PC-9 (cell line): ENCODE measurements at regions not wholly inside any gene's neighbourhood (a gene's known extent, or its start where the extent isn't known, plus 50 kb on each side); places are given as distances from the start of the nearest gene placed in this dataset.

ENCODE experiments used
- EZH2 ChIP-seq: fragments of 200-600 bp; sonication (generic); IDR thresholded peaks from 2 replicates; pipeline ENCODE4 v1.8.0; 2017; ENCODE audit warnings: antibody characterized with exemption, low read depth
- TF ChIP-seq, protein P1 (sequence below): fragments of 200-600 bp; sonication (generic); conservative IDR thresholded peaks from 2 replicates; pipeline ENCODE4 v1.6.1; 2017; ENCODE audit warnings: mixed run types, antibody characterized with exemption, mild to moderate bottlenecking, moderate library complexity

GRCh38 chr3:10763817-10764258 is 52.2 kb upstream of the SLC6A11 start:
- TF ChIP-seq, protein P1, sequence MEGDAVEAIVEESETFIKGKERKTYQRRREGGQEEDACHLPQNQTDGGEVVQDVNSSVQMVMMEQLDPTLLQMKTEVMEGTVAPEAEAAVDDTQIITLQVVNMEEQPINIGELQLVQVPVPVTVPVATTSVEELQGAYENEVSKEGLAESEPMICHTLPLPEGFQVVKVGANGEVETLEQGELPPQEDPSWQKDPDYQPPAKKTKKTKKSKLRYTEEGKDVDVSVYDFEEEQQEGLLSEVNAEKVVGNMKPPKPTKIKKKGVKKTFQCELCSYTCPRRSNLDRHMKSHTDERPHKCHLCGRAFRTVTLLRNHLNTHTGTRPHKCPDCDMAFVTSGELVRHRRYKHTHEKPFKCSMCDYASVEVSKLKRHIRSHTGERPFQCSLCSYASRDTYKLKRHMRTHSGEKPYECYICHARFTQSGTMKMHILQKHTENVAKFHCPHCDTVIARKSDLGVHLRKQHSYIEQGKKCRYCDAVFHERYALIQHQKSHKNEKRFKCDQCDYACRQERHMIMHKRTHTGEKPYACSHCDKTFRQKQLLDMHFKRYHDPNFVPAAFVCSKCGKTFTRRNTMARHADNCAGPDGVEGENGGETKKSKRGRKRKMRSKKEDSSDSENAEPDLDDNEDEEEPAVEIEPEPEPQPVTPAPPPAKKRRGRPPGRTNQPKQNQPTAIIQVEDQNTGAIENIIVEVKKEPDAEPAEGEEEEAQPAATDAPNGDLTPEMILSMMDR: no peak
- TF ChIP-seq EZH2: no peak
